ENCODE measurements at regions not wholly inside any gene's neighbourhood (a gene's known extent, or its start where the extent isn't known, plus 50 kb on each side); places are given as distances from the start of the nearest gene placed in this dataset.

GRCh38 chr10:120960725-120961124 is 109.6 kb downstream of the WDR11 start:
- no peak for DNase-seq (ENCODE audit: low spot score)
- intact Hi-C loops (cut with DNase I), result no loop called here

DNA sequence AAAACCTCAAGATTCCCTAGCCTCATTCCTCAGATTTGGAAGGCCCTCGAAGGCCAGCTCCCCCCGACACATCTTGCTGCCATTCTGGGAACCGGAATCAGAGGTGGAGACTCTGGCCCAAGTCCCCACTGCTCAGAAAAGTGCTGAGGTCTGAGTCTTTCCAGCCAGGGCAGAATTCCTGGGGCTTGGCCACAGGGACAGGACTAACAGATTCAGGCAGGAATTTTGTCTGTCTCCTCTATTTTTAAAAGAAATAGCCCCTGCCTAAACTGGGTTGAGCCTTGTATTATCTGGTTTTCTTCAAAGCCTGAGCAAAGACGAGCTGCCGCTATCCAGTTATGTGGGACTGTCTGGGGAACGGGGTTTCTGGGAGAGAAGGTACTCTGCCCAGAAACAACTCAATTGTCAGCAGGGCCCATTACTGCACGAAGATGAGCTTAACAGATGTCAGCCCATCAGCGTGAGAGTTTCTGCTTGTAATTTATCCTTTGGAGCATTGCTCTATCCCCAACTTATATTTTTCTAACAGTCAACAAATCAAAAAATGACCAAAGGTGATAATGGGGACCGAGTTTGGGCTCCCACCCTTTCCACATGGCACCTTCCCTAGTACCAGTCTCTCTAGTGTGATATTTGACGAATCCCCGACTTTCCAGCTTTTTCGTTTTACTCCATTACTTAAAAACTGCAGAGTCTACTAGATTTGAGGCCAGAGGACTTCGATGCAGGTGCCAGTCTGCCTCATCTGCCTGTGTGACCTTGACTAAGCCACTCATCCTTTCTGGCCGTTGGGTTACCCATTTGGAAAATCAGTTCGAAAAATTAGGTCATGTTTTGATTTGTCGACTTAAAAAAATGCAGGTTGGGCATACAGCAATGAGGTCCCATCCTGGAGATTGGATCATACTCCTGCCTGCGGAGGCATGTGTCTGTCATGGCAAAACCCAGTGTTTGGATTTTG is 110.9 kb downstream of the WDR11 start:
- no peak for DNase-seq (ENCODE audit: low spot score)
- intact Hi-C loops (cut with DNase I), result no loop called here

DNA sequence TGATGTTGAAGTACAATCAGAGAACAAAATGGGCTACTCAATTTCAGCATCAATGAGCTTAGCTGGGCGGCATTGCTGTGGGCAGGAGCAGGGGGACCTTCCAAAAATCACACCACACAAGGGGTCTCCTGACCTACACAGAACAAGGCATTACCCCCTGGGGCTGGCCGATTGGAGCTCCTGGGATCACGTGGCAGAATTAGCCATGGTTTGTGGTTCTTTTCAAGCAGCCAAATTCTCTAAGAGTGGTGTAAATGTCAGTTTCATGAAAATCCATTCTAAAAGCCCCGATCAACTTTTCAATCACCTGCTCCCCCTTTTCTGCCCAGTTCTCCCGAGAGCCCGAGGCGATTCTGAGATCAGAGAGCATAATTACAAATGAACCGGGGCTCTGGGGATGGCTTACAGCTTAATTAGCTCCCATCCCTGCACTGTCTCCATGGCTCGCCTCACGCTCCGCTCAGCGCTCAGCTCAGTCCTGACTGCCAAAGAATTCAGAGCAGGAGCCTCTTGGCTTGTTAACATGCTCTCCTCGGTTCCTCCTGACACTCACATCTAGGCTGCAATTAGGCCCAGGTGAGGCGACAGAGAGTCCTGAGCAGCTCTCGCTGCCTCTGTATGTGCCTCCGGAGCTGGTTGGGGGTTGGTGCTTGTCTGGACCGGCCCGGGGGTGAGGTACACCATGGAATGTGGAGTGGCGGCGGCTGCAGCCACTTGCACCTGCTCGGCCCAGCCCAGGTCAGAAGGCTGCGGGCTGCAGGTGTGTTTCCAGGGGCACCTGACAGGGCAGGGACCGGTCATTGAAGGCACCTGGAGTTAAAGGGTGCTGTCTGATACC is 111.8 kb downstream of the WDR11 start:
- intact Hi-C loops (cut with DNase I), result no loop called here
- no peak for DNase-seq (ENCODE audit: low spot score)

- no peak for DNase-seq (ENCODE audit: low spot score)
- intact Hi-C loops (cut with DNase I), result no loop called here
Measured at GRCh38 chr10:120963594-120964220, 112.5 kb downstream of the WDR11 start.

GRCh38 chr10:120966657-120967045 is 115.5 kb downstream of the WDR11 start:
- intact Hi-C loops (cut with DNase I), result no loop called here
- DNase-seq (ENCODE audit: low spot score), result no peak

- intact Hi-C loops (cut with DNase I), result no loop called here
- no peak for DNase-seq (ENCODE audit: low spot score)
Measured at GRCh38 chr10:120969219-120969645, 118.1 kb downstream of the WDR11 start.

GRCh38 chr10:120970595-120971529 is 119.7 kb downstream of the WDR11 start:
- no peak for DNase-seq (ENCODE audit: low spot score)
- intact Hi-C loops (cut with DNase I), result no loop called here

- intact Hi-C loops (cut with DNase I), result no loop called here
- DNase-seq (ENCODE audit: low spot score), result no peak
Measured at GRCh38 chr10:120971671-120972070, 120.5 kb downstream of the WDR11 start.

DNA sequence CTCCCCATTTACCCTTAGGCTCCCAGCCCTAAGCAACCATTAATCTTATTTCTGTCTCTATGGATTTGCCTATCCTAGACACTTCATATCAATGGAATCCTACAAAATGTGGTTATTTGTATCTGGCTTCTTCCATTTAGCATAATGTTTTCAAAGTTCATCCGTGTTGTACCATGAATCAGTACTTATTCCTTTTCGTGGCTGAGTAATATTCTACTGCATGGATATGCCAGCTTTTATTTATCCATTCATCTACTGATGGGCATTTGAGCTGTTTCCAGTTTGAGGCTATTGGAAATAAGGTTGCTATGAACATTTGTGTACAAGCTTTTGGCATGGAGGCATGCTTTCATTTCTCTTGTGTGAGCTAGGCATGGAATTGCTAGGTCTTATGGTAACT is 121.1 kb downstream of the WDR11 start:
- intact Hi-C loops (cut with DNase I), result no loop called here
- DNase-seq (ENCODE audit: low spot score), result no peak

DNA sequence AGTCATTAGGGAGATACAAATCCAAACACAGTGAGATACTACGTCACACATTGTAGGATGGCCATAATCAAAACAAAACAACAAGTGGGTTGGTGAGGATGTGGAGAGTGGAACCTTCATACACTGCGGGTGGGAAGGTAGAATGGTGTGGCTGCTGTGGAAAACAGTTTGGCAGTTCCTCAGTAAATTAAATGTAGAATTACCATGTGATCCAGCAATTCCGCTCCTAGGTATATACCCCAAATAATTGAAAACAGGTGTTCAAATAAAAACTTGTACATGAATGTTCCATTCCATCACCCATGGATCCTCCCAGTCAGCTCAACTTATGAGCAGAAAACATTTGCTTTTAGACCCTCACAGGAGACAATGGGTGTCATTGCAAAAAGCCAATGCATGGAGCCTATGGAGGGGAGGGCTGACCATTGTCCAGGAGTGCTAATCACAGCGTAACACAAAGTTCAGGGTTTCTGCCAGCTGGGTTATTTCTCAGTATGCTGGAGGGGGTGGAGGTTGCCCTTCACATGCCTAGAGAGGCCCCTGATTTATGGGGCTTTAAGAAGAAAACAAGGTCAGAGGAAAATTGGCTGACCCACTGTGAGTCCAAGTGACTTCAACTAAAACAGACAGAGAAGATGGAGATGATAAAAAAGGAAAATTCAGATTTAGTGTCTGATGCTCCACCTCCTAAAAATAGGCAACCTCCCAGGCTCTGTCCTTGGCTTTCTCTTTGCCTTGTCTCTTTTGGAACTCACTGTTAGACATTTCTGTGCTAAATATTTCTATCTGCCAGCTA is 124.1 kb downstream of the WDR11 start:
- no peak for DNase-seq (ENCODE audit: low spot score)
- intact Hi-C loops (cut with DNase I), result no loop called here

DNA sequence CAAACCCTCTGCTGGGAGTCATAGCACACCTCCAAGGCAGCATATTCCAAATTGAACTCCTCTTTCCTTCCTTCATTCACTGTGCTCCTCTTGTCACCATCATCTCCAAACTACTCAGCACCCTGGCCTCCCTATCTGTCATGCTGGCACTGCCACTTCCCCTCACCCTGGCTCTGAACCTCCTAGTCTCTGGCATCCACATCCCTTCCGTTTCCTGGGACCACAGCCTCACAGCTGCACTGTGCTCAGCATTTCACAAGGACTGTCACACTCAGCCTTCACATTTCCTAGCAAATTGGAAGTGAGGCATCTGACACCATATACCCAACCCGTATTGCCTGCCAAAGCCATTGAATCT is 124.7 kb downstream of the WDR11 start:
- intact Hi-C loops (cut with DNase I), result no loop called here

GRCh38 chr10:120977897-120978296 is 126.7 kb downstream of the WDR11 start:
- intact Hi-C loops (cut with DNase I), result no loop called here

More for the DNA sequence above, 124.7 kb downstream of the WDR11 start:
- no peak for DNase-seq (ENCODE audit: low spot score)

DNA sequence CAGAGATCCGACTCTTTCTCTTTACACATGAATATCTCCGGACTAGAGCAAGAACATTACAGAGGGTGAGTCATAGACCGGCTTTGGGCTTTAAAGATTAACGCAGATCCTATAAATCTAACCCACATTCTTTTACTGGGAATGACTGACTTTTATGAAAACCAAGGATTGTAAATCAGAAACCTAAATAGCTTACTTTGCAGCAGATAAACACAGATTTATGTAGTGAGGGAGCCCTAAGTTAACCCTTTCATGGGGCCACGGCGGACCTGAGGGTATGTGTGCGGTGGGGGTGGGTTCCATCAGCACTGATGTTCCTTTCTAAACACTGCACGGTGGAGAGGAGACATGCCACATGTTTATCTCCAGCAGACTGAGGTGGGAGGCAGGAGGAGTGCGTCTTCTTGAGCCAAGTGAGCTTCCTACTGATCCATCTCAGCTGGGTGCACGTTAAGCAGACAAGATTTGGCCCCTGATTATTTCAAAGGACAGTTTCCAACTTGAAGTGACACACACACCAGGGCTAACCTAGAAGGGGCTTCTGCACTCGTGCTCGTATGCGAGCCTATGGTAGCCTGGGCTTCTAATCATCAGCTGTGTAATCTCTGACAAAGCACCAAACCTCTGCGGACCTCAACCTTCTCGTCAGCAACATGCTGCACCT is 127.6 kb downstream of the WDR11 start:
- intact Hi-C loops (cut with DNase I), result no loop called here
- DNase-seq (ENCODE audit: low spot score), result no peak

More at GRCh38 chr10:120977897-120978296, 126.7 kb downstream of the WDR11 start:
- no peak for DNase-seq (ENCODE audit: low spot score)

GRCh38 chr10:120979435-120980278 is 128.5 kb downstream of the WDR11 start:
- intact Hi-C loops (cut with DNase I), result no loop called here
- DNase-seq (ENCODE audit: low spot score), result no peak

DNA sequence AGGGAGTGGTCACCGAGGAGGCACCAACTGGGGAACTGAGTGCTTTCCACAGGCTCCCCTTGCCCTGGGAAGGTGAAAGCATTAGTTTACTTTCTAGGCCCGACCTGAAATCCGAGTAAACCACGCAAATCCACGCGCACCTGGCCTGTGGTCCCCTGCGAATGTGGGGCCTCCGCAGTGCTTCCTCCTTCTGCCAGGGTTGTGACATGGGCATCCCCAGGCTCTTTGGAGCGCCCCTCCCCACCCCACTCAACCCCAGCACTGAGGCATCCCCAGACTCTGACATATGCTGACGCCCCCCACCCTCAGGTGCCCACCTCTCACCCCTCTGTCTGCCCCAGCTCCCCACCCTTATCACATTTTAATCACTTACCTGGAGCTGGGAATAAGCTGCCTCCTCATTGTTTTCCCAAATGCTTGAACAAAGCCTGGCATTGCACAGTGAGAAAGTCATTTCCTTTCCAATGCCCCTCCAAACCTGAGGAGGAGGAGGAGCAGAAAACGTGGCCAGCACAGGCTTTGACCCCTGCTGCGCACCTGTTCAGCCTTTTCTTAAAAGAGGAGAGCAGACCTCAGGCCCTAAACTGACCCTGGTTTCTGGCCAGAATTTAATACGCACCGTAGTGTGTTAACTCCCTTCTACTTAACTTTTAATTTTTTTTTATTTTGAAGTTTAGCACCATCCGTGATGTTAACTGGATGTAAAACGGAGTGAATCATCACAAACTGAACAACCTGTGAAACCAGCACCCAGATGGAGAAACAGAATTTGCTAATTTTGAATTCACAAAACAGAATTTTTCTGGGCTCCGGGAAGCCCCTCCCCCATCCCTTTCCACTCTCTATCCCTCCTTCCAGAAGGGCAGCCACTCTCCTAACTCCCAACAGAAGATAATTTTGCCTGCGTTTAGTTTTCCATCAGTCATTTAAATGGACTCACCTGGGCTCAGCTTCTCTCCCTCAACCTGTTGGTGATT is 129.4 kb downstream of the WDR11 start:
- intact Hi-C loops (cut with DNase I), result no loop called here
- no peak for DNase-seq (ENCODE audit: low spot score)

All from posterior vena cava (tissue), 2 donors.